CD14-positive monocyte (primary cell): ENCODE measurements at regions not wholly inside any gene's neighbourhood (a gene's known extent, or its start where the extent isn't known, plus 50 kb on each side); places are given as distances from the start of the nearest gene placed in this dataset.

Source experiments
- DNase-seq, 3 donors: peaks; one replicate each; pipeline ENCODE4 v3.0.0-alpha.2; 2011 to 2022
- H2AFZ ChIP-seq: 2 replicates; pipeline ENCODE4 v1.6.0; 2012; ENCODE audit warnings: mild to moderate bottlenecking, low read depth, low read length, inconsistent platforms; ENCODE audit not compliant: insufficient read depth, poor library complexity, severe bottlenecking
- H3K27ac ChIP-seq, 2 donors: 1 replicate in 1 of 2; 2 replicates in 1 of 2; pipeline ENCODE4 v1.5.1; 2012 to 2013; ENCODE audit warnings: low read length in 2 of 2, control low read depth in 1 of 2, inconsistent platforms in 1 of 2, low read depth in 1 of 2, mild to moderate bottlenecking in 1 of 2
- H3K27me3 ChIP-seq, 2 donors: one replicate each; pipeline versions ENCODE4 v1.6.0 to v1.6.1; 2011 to 2013; ENCODE audit warnings: low read length in 2 of 2; ENCODE audit not compliant: control insufficient read depth in 2 of 2, insufficient read depth in 2 of 2
- H3K36me3 ChIP-seq, 2 donors: replicated peaks in 1 of 2; 1 replicate in 1 of 2; 2 replicates in 1 of 2; pipeline versions ENCODE4 v1.5.1 to v1.6.1; 2012 to 2013; ENCODE audit warnings: low read length in 2 of 2, control low read depth in 1 of 2, inconsistent platforms in 1 of 2, mild to moderate bottlenecking in 1 of 2; ENCODE audit not compliant: insufficient read depth in 2 of 2, control insufficient read depth in 1 of 2
- H3K4me1 ChIP-seq, 2 donors: 1 replicate in 1 of 2; 2 replicates in 1 of 2; pipeline versions ENCODE4 v1.5.1 to v1.6.1; 2012 to 2013; ENCODE audit warnings: low read length in 2 of 2, control low read depth in 1 of 2, inconsistent platforms in 1 of 2, mild to moderate bottlenecking in 1 of 2, moderate library complexity in 1 of 2; ENCODE audit not compliant: insufficient read depth in 2 of 2, control insufficient read depth in 1 of 2
- H3K4me2 ChIP-seq: replicated peaks from 2 replicates; pipeline ENCODE3; 2012; ENCODE audit warnings: low read length, moderate library complexity, mild to moderate bottlenecking; ENCODE audit not compliant: poor library complexity, severe bottlenecking; ENCODE audit errors: extremely low read depth
- H3K4me3 ChIP-seq, 3 experiments: fragments of 200-600 bp in 1 of 3; sonication (generic) in 1 of 3; replicated peaks in 1 of 3; 1 replicate in 2 of 3; 2 replicates in 1 of 3; pipeline ENCODE4 v1.5.1; 2011 to 2013; ENCODE audit warnings: low read length in 3 of 3, mild to moderate bottlenecking in 3 of 3, control low read depth in 2 of 3, low read depth in 2 of 3, inconsistent platforms in 1 of 3, moderate library complexity in 1 of 3
- H3K79me2 ChIP-seq: 2 replicates; pipeline ENCODE4 v1.6.0; 2012; ENCODE audit warnings: mild to moderate bottlenecking, control low read depth, inconsistent platforms, low read length, moderate library complexity; ENCODE audit not compliant: insufficient read depth
- H3K9ac ChIP-seq: 2 replicates; pipeline ENCODE4 v1.6.0; 2017; ENCODE audit warnings: low read length, mild to moderate bottlenecking; ENCODE audit not compliant: insufficient read depth, poor library complexity, severe bottlenecking
- H3K9me3 ChIP-seq, 2 donors: replicated peaks in 1 of 2; 1 replicate in 1 of 2; 2 replicates in 1 of 2; pipeline versions ENCODE4 v1.5.1 to v1.6.1; 2012 to 2013; ENCODE audit warnings: low read length in 2 of 2, control low read depth in 1 of 2; ENCODE audit not compliant: control insufficient read depth in 1 of 2, insufficient read depth in 1 of 2
- H4K20me1 ChIP-seq: 2 replicates; pipeline ENCODE4 v1.6.0; 2012; ENCODE audit warnings: mild to moderate bottlenecking, low read length, control low read depth, moderate library complexity; ENCODE audit not compliant: insufficient read depth
- H3K27ac Mint-ChIP-seq, 7 donors: one replicate each; pipeline ENCODE4 v1.8.0; 2020; ENCODE audit warnings: mild to moderate bottlenecking in 7 of 7, mixed read lengths in 7 of 7, moderate library complexity in 6 of 7, inconsistent platforms in 2 of 7
- H3K27me3 Mint-ChIP-seq, 3 donors: one replicate each; pipeline ENCODE4 v1.8.0; 2021 to 2022; ENCODE audit warnings: low read depth in 3 of 3, mild to moderate bottlenecking in 3 of 3, mixed read lengths in 3 of 3, moderate library complexity in 3 of 3, inconsistent platforms in 1 of 3
- H3K36me3 Mint-ChIP-seq, 2 donors: one replicate each; pipeline ENCODE4 v1.8.0; 2020; ENCODE audit warnings: mixed read lengths in 2 of 2, inconsistent platforms in 1 of 2, mild to moderate bottlenecking in 1 of 2
- H3K4me1 Mint-ChIP-seq: one replicate; pipeline ENCODE4 v1.8.0; 2020; ENCODE audit warnings: mild to moderate bottlenecking, mixed read lengths
- H3K4me3 Mint-ChIP-seq, 2 donors: one replicate each; pipeline ENCODE4 v1.8.0; 2020; ENCODE audit warnings: mild to moderate bottlenecking in 2 of 2, mixed read lengths in 2 of 2, moderate library complexity in 1 of 2
- H3K9me3 Mint-ChIP-seq, 7 donors: one replicate each; pipeline ENCODE4 v1.8.0; 2020 to 2022; ENCODE audit warnings: mixed read lengths in 7 of 7, mild to moderate bottlenecking in 6 of 7, moderate library complexity in 6 of 7, inconsistent platforms in 2 of 7
- CTCF ChIP-seq: fragments of 200-600 bp; IDR thresholded peaks from one replicate; pipeline ENCODE4 v1.8.0; 2022; ENCODE audit warnings: antibody characterized with exemption, mild to moderate bottlenecking
- WGBS: methylation state at CpG from one replicate; pipeline ENCODE4 v1.1.5; 2013; ENCODE audit warnings: missing lambda C conversion rate; ENCODE audit not compliant: insufficient coverage; 5-methylcytosine and 5-hydroxymethylcytosine counted together
- intact Hi-C, 2 donors: fragments of 100-400 bp; cut with micrococcal nuclease; formaldehyde crosslinking; loops; one replicate each; pipeline versions ENCODE4 v1.15.0 to v1.15.1; 2023

- H2AFZ ChIP-seq = no peak overlapping the region
- Mint-ChIP-seq H3K27me3 (peaks cover 0 to 2% (median 0%) of the 10 kb centered on the region in 3 donors), H3K4me3 (no peak overlapping the region), H3K9me3 (peaks cover 0 to 19% (median 9%) of the 10 kb centered on the region in 7 donors), H3K36me3 (no peaks in the 10 kb centered on the region), H3K27ac (no peak overlapping the region), H3K4me1 (no peaks in the 10 kb centered on the region)
- no peaks in the 10 kb centered on the region for H3K79me2 ChIP-seq
- TF ChIP-seq CTCF = no peak
- DNase-seq = no peak
- H3K4me3 ChIP-seq = no peak overlapping the region
- H3K9ac ChIP-seq = no peak overlapping the region
- intact Hi-C loops = no loop called here
- H4K20me1 ChIP-seq = no peaks in the 10 kb centered on the region
- peaks cover 8 to 11% of the 10 kb centered on the region in 2 donors for H3K9me3 ChIP-seq
- no peaks in the 10 kb centered on the region for H3K4me1 ChIP-seq
- H3K27ac ChIP-seq = no peak overlapping the region
- 87% methylated on average over 3 of the region's 4 CpGs for WGBS
- no peaks in the 10 kb centered on the region for H3K36me3 ChIP-seq
- H3K27me3 ChIP-seq = no peaks in the 10 kb centered on the region
- no peak overlapping the region for H3K4me2 ChIP-seq
These were observed 259.9 kb downstream of the EFNB2 start for GRCh38 chr13:106275446-106276032.

- Mint-ChIP-seq H3K9me3 (peaks cover 4 to 19% (median 12%) of the 10 kb centered on the region in 7 donors), H3K4me1 (no peaks in the 10 kb centered on the region), H3K36me3 (no peaks in the 10 kb centered on the region), H3K27me3 (peaks cover 0 to 2% (median 0%) of the 10 kb centered on the region in 3 donors), H3K27ac (no peak overlapping the region), H3K4me3 (no peak overlapping the region)
- DNase-seq = no peak
- Histone ChIP-seq H3K9me3 (peaks cover 8 to 11% of the 10 kb centered on the region in 2 donors), H3K4me2 (no peak overlapping the region), H3K27me3 (no peaks in the 10 kb centered on the region), H3K36me3 (no peaks in the 10 kb centered on the region), H3K4me1 (no peaks in the 10 kb centered on the region), H2AFZ (no peak overlapping the region), H3K4me3 (no peak overlapping the region), H3K27ac (no peak overlapping the region), H3K79me2 (no peaks in the 10 kb centered on the region), H3K9ac (no peak overlapping the region), H4K20me1 (no peaks in the 10 kb centered on the region)
- no CpG with 5 or more reads among the region's 3 CpGs for WGBS
- intact Hi-C loops = no loop called here
- no peak for TF ChIP-seq CTCF
These were observed 260.8 kb downstream of the EFNB2 start for GRCh38 chr13:106274551-106275203.
